Renal pelvis (tissue), 1 donor: ENCODE measurements at regions not wholly inside any gene's neighbourhood (a gene's known extent, or its start where the extent isn't known, plus 50 kb on each side); places are given as distances from the start of the nearest gene placed in this dataset.

Experiments
- DNase-seq: peaks from one replicate; pipeline ENCODE4 v3.0.0-alpha.2; 2013

DNA sequence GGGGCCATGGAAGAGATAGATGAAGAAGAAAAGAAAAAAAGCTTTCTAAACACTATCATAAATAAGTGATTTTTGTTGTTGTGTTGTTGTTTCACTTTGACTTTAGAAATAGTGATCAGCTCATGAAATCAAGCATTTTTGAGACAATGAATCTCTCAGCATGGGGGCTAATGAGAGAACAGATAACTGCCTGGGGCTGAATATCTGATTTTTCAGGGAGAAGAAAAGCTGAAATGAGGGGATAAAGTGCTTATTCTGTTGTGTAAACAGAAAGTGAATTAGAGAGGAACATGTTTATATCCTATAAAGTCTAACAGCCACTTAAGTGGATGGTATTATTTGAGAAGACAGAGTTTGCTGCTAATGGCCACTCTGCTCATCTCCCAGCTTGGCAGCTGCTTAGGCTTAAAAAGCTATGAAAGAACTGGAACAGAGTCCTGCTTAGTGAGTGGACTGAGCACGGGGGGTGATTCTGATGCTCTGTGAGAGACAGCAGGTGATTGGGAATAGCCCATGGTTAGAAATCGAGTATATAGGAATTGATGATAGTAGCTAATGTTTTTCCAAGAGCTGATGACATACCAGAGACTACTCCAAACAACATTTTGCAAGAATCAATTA lies 646.1 kb upstream of the TMEM132C start:
- DNase-seq = no peak

GRCh38 chr12:127621366-127621765 lies 645.6 kb upstream of the TMEM132C start:
- no peak for DNase-seq

DNA sequence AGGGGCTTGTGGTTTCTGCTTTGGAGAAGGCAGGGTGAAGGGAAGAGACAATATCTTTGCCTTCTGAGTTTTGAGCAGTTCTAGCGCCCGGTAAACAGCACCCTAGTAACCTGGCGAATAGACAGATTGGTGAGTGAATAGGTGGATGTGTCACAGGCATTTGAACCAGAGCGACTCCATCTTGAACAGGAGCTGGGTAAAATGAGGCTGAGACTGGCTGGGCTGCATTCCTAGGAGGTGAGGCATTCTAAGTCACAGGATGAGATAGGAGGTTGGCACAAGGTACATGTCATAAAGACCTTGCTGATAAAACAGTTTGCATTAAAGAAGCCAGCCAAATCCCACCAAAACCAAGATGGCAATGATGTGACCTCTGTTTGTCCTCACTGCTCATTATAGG lies 643.6 kb upstream of the TMEM132C start:
- no peak for DNase-seq

DNA sequence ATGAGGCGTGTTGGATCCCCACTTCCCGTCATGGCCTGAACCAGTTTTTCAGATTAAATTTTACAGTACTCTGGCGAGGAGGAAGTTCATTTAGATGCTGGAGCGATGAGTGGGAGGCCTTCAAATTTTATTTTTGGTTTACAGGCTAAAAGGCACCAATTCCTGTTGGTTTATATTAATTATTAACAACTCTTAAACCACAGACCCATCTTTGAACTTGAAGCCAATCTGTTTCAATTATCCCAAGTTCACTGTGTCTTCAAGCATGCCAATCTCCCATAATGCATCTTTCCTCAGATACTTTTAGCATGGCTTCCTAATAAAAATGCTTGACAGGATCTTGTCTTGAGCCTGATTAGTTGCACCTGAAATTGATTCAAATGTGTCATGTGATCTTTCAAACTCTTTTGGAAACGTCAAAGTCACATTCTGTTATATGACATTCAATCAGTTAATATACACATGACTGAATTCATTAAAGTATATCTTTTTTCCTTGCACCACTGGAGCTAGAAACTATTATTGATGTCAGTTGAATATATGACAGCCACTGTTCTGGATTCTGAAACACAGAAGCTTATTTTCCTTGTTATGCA lies 641.7 kb upstream of the TMEM132C start:
- DNase-seq = no peak

DNA sequence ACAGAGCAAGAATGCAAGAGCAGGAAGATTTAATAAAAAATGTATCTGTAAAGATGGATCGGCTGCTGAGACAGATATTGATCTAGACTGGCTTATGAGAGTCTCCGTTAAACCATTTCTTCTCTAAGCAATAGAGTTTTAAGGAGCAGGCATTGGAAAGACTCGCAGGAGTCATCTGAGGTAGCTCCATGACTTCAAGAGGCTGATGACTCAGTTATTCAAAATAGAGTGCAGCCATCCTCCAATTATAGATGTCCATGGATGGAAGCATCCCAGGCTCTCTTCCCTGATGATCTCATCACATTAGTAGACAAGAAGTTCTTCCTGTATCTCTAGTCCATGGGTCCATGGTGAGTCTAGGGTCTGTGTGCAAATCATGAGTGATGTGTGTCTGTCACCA lies 638.3 kb upstream of the TMEM132C start:
- no peak for DNase-seq

GRCh38 chr12:127629066-127629820 lies 637.7 kb upstream of the TMEM132C start:
- no peak for DNase-seq

GRCh38 chr12:127632461-127632860 lies 634.5 kb upstream of the TMEM132C start:
- no peak for DNase-seq

- DNase-seq = no peak
These were observed 631.1 kb upstream of the TMEM132C start for GRCh38 chr12:127635838-127636237.

GRCh38 chr12:127636882-127637281 lies 630.1 kb upstream of the TMEM132C start:
- no peak for DNase-seq

- DNase-seq = no peak
These were observed 626.6 kb upstream of the TMEM132C start for GRCh38 chr12:127640181-127640886.

DNA sequence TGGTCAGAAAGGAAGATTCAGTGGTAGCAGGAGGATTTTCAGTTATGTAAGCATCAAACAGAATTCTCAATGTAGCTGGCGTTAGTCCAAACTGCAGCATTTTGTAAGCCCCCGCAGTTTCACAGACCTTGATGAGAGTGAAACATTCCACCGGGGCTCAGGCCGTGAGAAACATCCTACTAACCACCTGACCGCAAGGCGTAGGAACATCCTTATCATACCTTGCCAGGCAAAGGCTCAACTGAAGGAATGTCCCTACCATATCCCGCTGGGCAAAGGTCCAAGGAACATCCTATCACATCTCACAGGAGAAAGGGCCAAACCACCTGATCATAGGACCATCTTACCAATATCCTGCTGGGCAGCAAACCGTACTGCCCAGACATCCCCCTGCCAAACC lies 624.8 kb upstream of the TMEM132C start:
- no peak for DNase-seq

GRCh38 chr12:127648321-127648720 lies 618.6 kb upstream of the TMEM132C start:
- DNase-seq = no peak

GRCh38 chr12:127649961-127650360 lies 617.0 kb upstream of the TMEM132C start:
- DNase-seq = no peak

- no peak for DNase-seq
These were observed 616.3 kb upstream of the TMEM132C start for GRCh38 chr12:127650626-127651025.

DNA sequence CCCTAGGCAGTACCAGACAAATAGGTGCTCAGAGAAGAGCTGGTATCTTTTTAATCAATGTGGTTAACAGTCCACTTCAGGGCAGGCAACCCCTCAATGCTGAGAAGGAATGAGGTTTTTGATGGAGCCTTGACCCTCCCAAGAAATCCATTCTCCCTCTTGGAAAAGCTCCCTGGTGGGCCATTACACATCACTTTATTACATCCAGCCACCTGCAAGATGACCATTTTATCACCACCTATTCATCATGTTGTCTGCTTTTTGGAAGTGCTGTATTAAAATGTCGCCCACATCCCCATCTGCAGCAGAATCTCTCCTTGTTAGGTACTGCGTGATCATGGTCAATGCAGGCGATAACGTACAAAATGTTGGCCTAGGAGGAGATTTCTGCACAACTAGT lies 614.7 kb upstream of the TMEM132C start:
- DNase-seq = no peak

DNA sequence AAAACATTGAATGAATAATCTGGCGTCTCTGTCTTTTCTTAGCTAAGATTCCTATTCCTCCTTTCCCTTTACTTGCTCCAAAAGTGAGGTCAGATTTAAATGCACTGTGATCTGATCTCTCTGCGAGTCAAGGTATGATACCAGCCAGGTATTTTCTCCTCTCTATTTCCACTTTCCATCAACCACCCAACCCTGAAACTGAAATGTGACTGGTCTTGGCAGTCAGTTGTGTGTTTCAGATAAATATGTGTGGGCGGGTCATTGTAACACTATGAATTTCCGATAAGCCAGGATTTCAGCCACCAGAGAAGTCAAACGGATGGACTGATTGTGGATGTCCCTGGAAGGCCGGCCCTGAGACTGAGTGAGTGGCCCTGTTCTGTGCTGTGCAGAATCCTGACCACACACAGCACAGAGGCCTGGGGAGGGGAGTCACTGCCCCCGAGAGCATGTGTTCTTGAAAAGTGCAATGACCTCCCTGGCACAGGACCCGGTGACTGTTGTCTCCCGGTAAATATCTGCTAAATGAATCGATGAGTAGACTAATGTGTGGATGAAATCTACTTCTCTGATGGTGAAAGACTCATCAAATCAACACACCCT lies 612.5 kb upstream of the TMEM132C start:
- DNase-seq = no peak

- no peak for DNase-seq
These were observed 611.3 kb upstream of the TMEM132C start for GRCh38 chr12:127655691-127656090.

DNA sequence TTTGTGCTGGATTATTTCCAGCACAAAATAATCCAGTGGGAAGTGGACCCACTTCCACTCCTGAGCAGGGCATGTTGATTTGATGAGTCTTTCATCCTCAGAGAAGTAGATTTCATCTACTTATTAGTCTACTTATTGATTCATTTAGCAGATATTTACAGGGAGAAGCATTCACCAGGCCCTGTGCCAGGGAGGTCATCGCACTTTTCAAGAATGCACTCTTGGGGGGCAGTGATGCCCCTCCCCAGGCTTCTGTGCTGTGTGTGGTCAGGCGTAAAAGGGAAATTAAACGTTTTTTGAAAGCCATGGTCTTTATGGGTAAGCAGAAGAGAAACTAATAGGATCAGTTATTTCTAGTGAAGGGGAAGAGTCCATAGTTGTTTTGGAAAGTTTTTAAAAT lies 610.7 kb upstream of the TMEM132C start:
- DNase-seq = no peak

DNA sequence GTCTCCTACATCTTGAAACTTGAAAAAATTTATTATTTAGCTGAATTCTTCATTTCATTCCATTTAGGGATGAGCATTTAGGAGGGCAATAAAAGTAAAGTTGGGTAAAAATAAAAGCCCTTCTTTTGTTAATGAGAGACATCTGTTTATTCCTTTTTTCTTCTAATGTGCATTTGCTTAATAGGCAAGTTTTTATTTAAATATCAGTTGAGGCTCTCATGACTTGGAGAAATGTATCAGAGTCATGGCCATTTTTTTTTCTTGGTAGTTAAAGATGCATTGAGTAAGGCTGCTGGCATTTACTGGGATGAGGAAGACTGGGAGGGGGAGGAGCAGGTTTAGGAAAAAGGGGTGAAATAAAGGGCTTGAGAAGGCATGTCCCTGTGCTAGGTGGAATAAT lies 609.9 kb upstream of the TMEM132C start:
- no peak for DNase-seq

DNA sequence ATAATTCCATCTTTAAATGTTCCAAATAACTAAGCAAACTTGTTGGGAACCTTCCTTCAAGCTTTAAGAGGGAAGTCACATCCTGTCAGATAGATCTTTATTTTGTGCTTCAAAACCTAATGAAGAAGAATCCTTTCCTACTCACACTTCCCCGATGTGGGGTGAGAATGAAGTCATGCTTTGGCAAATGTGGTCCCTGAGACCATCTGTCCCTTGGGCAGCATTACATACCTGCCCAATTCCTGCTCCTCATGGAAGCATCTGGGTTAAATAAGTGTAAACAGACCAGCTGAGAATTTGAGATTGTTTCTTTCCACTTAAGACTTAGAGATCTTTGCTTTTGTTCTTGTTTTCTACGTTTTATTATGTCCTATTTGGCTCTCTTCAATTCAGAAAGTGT lies 606.0 kb upstream of the TMEM132C start:
- no peak for DNase-seq

- DNase-seq = no peak
These were observed 603.3 kb upstream of the TMEM132C start for GRCh38 chr12:127663716-127664115.

GRCh38 chr12:127664901-127665300 lies 602.1 kb upstream of the TMEM132C start:
- DNase-seq = no peak
